ENCODE measurements at regions not wholly inside any gene's neighbourhood (a gene's known extent, or its start where the extent isn't known, plus 50 kb on each side); places are given as distances from the start of the nearest gene placed in this dataset.

GRCh38 chr9:129400971-129401622 lies 219.8 kb downstream of the C9orf50 start:
- Histone ChIP-seq H3K4me3 (no peak overlapping the region), H3K9me3 (no peaks in the 10 kb centered on the region), H3K36me3 (no peaks in the 10 kb centered on the region), H3K27me3 (no peaks in the 10 kb centered on the region), H3K4me1 (peaks cover 0 to 22% (median 11%) of the 10 kb centered on the region in 12 donors), H3K27ac (peak overlapping the region in 7 of 12 donors; percentile 20 to 78 (median 52))
- ATAC-seq (peak in 1 of 4 donors; percentile 5), DNase-seq (peak in 2 of 5 donors; percentile 23 to 54)
- TF ChIP-seq CTCF (IDR thresholded peaks at IDR 0.05) (no peak), POLR2A (IDR thresholded peaks at IDR 0.05) (no peak)
- 79 to 91% (median 83%) methylated on average over 14 to 17 of the region's 17 CpGs for WGBS, 4 donors
- intact Hi-C loops (cut with DNase I), result no loop called here

GRCh38 chr9:129400001-129400970 lies 220.6 kb downstream of the C9orf50 start:
- Histone ChIP-seq H3K27ac (peak overlapping the region in 1 of 12 donors; percentile 78), H3K27me3 (no peaks in the 10 kb centered on the region), H3K36me3 (no peaks in the 10 kb centered on the region), H3K4me3 (no peak overlapping the region), H3K9me3 (no peaks in the 10 kb centered on the region), H3K4me1 (peaks cover 0 to 22% (median 9%) of the 10 kb centered on the region in 12 donors)
- intact Hi-C loops (cut with DNase I), result no loop called here
- ATAC-seq (no peak), DNase-seq (peak in 3 of 5 donors; percentile 14 to 65 (median 20))
- 88 to 90% (median 90%) methylated on average over 28 to 44 of the region's 44 CpGs for WGBS, 4 donors
- no peak for TF ChIP-seq CTCF (IDR thresholded peaks at IDR 0.05)
- TF ChIP-seq POLR2A (IDR thresholded peaks at IDR 0.05), result no peak

- Histone ChIP-seq H3K27me3 (no peaks in the 10 kb centered on the region), H3K4me3 (no peak overlapping the region), H3K9me3 (no peaks in the 10 kb centered on the region), H3K27ac (peak overlapping the region in 1 of 12 donors; percentile 0), H3K36me3 (no peaks in the 10 kb centered on the region), H3K4me1 (peaks cover 0 to 22% (median 9%) of the 10 kb centered on the region in 12 donors)
- TF ChIP-seq CTCF (IDR thresholded peaks at IDR 0.05), result no peak
- no peak for TF ChIP-seq POLR2A (IDR thresholded peaks at IDR 0.05)
- ATAC-seq, result peak in 1 of 4 donors; percentile 7
- peak in 2 of 5 donors; percentile 6 to 8 for DNase-seq
- 57 to 68% (median 62%) methylated on average over 8 of the region's 8 CpGs for WGBS, 4 donors
- intact Hi-C loops (cut with DNase I), result no loop called here
Measured at GRCh38 chr9:129399634-129399990, 221.3 kb downstream of the C9orf50 start.

Data from heart left ventricle (tissue), 16 donors.